ENCODE measurements at regions not wholly inside any gene's neighbourhood (a gene's known extent, or its start where the extent isn't known, plus 50 kb on each side); places are given as distances from the start of the nearest gene placed in this dataset.

- Histone ChIP-seq H3K4me3 (ENCODE audit: insufficient read depth, low read depth, low read length) (no peak overlapping the region), H2AFZ (ENCODE audit: low read depth, low read length) (no peak overlapping the region), H3K4me1 (ENCODE audit: insufficient read depth, low read length) (no peaks in the 10 kb centered on the region), H3K27ac (ENCODE audit: low read depth, low read length) (no peak overlapping the region), H3K79me2 (ENCODE audit: insufficient read depth, low read length) (no peaks in the 10 kb centered on the region), H3K27me3 (ENCODE audit: insufficient read depth, low read length) (peaks cover 6% of the 10 kb centered on the region), H3K36me3 (ENCODE audit: insufficient read depth, low read length) (no peaks in the 10 kb centered on the region), H3K4me2 (ENCODE audit: low read length) (no peak overlapping the region), H3K9me3 (ENCODE audit: insufficient read depth, low read depth, low read length) (no peaks in the 10 kb centered on the region), H4K20me1 (ENCODE audit: insufficient read depth, low read length) (no peaks in the 10 kb centered on the region), H3K9ac (ENCODE audit: low read length) (no peak overlapping the region)
- no peak for TF ChIP-seq EZH2 (IDR thresholded peaks at IDR 0.05; ENCODE audit: insufficient read depth, low read length)
- no peak for TF ChIP-seq CTCF (IDR thresholded peaks at IDR 0.05; ENCODE audit: insufficient read depth, low read depth, low read length)
- no peak overlapping the region for H3K4me3 Mint-ChIP-seq (ENCODE audit: unreplicated experiment)
- no peak overlapping the region for H3K27ac Mint-ChIP-seq (ENCODE audit: unreplicated experiment)
- FAIRE-seq (no peak), DNase-seq (ENCODE audit: low read depth) (no peak)
- H3K36me3 Mint-ChIP-seq (ENCODE audit: low read depth, unreplicated experiment): no peaks in the 10 kb centered on the region
- H3K27me3 Mint-ChIP-seq (ENCODE audit: low read depth, unreplicated experiment): peaks cover 21% of the 10 kb centered on the region
- H3K4me1 Mint-ChIP-seq (ENCODE audit: low read depth, unreplicated experiment): peaks cover 1% of the 10 kb centered on the region
- H3K9me3 Mint-ChIP-seq (ENCODE audit: unreplicated experiment): peaks cover 1% of the 10 kb centered on the region
Observed at GRCh38 chr9:134224567-134225093, 60.3 kb upstream of the RNU6ATAC start.

GRCh38 chr9:134225186-134225585, 60.8 kb upstream of the RNU6ATAC start:
- Mint-ChIP-seq H3K36me3 (ENCODE audit: low read depth, unreplicated experiment) (no peaks in the 10 kb centered on the region), H3K4me3 (ENCODE audit: unreplicated experiment) (no peak overlapping the region), H3K27me3 (ENCODE audit: low read depth, unreplicated experiment) (peaks cover 21% of the 10 kb centered on the region), H3K27ac (ENCODE audit: unreplicated experiment) (no peak overlapping the region), H3K9me3 (ENCODE audit: unreplicated experiment) (peaks cover 1% of the 10 kb centered on the region), H3K4me1 (ENCODE audit: low read depth, unreplicated experiment) (peaks cover 1% of the 10 kb centered on the region)
- Histone ChIP-seq H4K20me1 (ENCODE audit: insufficient read depth, low read length) (no peaks in the 10 kb centered on the region), H3K4me1 (ENCODE audit: insufficient read depth, low read length) (no peaks in the 10 kb centered on the region), H3K27me3 (ENCODE audit: insufficient read depth, low read length) (peaks cover 6% of the 10 kb centered on the region), H3K27ac (ENCODE audit: low read depth, low read length) (no peak overlapping the region), H2AFZ (ENCODE audit: low read depth, low read length) (no peak overlapping the region), H3K9ac (ENCODE audit: low read length) (no peak overlapping the region), H3K9me3 (ENCODE audit: insufficient read depth, low read depth, low read length) (no peaks in the 10 kb centered on the region), H3K4me2 (ENCODE audit: low read length) (no peak overlapping the region), H3K4me3 (ENCODE audit: insufficient read depth, low read depth, low read length) (no peak overlapping the region), H3K79me2 (ENCODE audit: insufficient read depth, low read length) (no peaks in the 10 kb centered on the region), H3K36me3 (ENCODE audit: insufficient read depth, low read length) (no peaks in the 10 kb centered on the region)
- TF ChIP-seq EZH2 (IDR thresholded peaks at IDR 0.05; ENCODE audit: insufficient read depth, low read length) (no peak), CTCF (IDR thresholded peaks at IDR 0.05; ENCODE audit: insufficient read depth, low read depth, low read length) (no peak)
- DNase-seq (ENCODE audit: low read depth): no peak
- no peak for FAIRE-seq

- Mint-ChIP-seq H3K36me3 (ENCODE audit: low read depth, unreplicated experiment) (no peaks in the 10 kb centered on the region), H3K9me3 (ENCODE audit: unreplicated experiment) (peaks cover 1% of the 10 kb centered on the region), H3K27me3 (ENCODE audit: low read depth, unreplicated experiment) (peaks cover 26% of the 10 kb centered on the region), H3K4me3 (ENCODE audit: unreplicated experiment) (no peak overlapping the region), H3K27ac (ENCODE audit: unreplicated experiment) (no peak overlapping the region), H3K4me1 (ENCODE audit: low read depth, unreplicated experiment) (peaks cover 1% of the 10 kb centered on the region)
- Histone ChIP-seq H3K36me3 (ENCODE audit: insufficient read depth, low read length) (no peaks in the 10 kb centered on the region), H3K4me2 (ENCODE audit: low read length) (no peak overlapping the region), H3K27ac (ENCODE audit: low read depth, low read length) (no peak overlapping the region), H3K9me3 (ENCODE audit: insufficient read depth, low read depth, low read length) (no peaks in the 10 kb centered on the region), H3K4me3 (ENCODE audit: insufficient read depth, low read depth, low read length) (no peak overlapping the region), H2AFZ (ENCODE audit: low read depth, low read length) (no peak overlapping the region), H4K20me1 (ENCODE audit: insufficient read depth, low read length) (no peaks in the 10 kb centered on the region), H3K27me3 (ENCODE audit: insufficient read depth, low read length) (peaks cover 6% of the 10 kb centered on the region), H3K4me1 (ENCODE audit: insufficient read depth, low read length) (no peaks in the 10 kb centered on the region), H3K9ac (ENCODE audit: low read length) (no peak overlapping the region), H3K79me2 (ENCODE audit: insufficient read depth, low read length) (no peaks in the 10 kb centered on the region)
- no peak for TF ChIP-seq CTCF (IDR thresholded peaks at IDR 0.05; ENCODE audit: insufficient read depth, low read depth, low read length)
- no peak for TF ChIP-seq EZH2 (IDR thresholded peaks at IDR 0.05; ENCODE audit: insufficient read depth, low read length)
- FAIRE-seq (no peak), DNase-seq (ENCODE audit: low read depth) (no peak)
Observed at GRCh38 chr9:134225816-134226215, 61.5 kb upstream of the RNU6ATAC start.
